PC-9 (cell line): ENCODE measurements at regions not wholly inside any gene's neighbourhood (a gene's known extent, or its start where the extent isn't known, plus 50 kb on each side); places are given as distances from the start of the nearest gene placed in this dataset.
A peak's percentile ranks its signal among the peaks of the same experiment; 100 is the strongest.

Experiments
- BruUV-seq: library from RNA; stranded (reverse); fragments of 400-500 nt; replicated peaks from 2 replicates; lab custom pipeline; 2021; lab: Mats Ljungman, UMichigan
- CTCF ChIA-PET: fragments of 300-600 bp; sonication (Branson Sonifier 250); formaldehyde crosslinking; loops from one replicate; lab custom pipeline; 2022; ENCODE audit warnings: antibody characterized with exemption; lab: Charles Lee
- POLR2A ChIA-PET: fragments of 300-600 bp; sonication (Branson Sonifier 250); formaldehyde crosslinking; loops from one replicate; lab custom pipeline; 2022; ENCODE audit warnings: antibody characterized with exemption; ENCODE audit not compliant: unreplicated experiment; lab: Charles Lee
- DNase-seq, 2 experiments: peaks; one replicate each; pipeline versions ENCODE4 v3.0.0 to v3.0.0-alpha.2; 2015 to 2022; ENCODE audit warnings: mixed read lengths in 1 of 2
- H2AFZ ChIP-seq: fragments of 200-600 bp; sonication (generic); 2 replicates; pipeline ENCODE4 v1.8.1; 2017; ENCODE audit warnings: antibody characterized with exemption
- H3F3A ChIP-seq: fragments of 200-600 bp; sonication (generic); 2 replicates; pipeline ENCODE4 v1.8.1; 2017; ENCODE audit warnings: antibody characterized with exemption, mild to moderate bottlenecking, low read depth; ENCODE audit not compliant: insufficient read depth
- H3K27ac ChIP-seq: fragments of 200-600 bp; sonication (generic); 2 replicates; pipeline ENCODE4 v1.6.1; 2016; ENCODE audit warnings: mixed run types
- H3K27me3 ChIP-seq: fragments of 200-600 bp; sonication (generic); 2 replicates; pipeline ENCODE4 v1.6.1; 2016; ENCODE audit warnings: low read depth, mixed run types; ENCODE audit not compliant: insufficient read depth
- H3K36me3 ChIP-seq: fragments of 200-600 bp; sonication (generic); 2 replicates; pipeline ENCODE4 v1.6.1; 2016; ENCODE audit warnings: low read depth, mixed run types
- H3K4me1 ChIP-seq: fragments of 200-600 bp; sonication (generic); replicated peaks from 2 replicates; pipeline ENCODE4 v1.6.1; 2016; ENCODE audit warnings: mixed run types; ENCODE audit not compliant: insufficient read depth
- H3K4me2 ChIP-seq: fragments of 200-600 bp; sonication (generic); 2 replicates; pipeline ENCODE4 v1.6.1; 2017; ENCODE audit warnings: mixed run types
- H3K4me3 ChIP-seq: fragments of 200-600 bp; sonication (generic); 2 replicates; pipeline ENCODE4 v1.6.1; 2016; ENCODE audit warnings: mixed run types
- H3K79me2 ChIP-seq: fragments of 200-600 bp; sonication (generic); 2 replicates; pipeline ENCODE4 v1.6.1; 2017; ENCODE audit warnings: low read depth, mixed run types
- H3K9me2 ChIP-seq: fragments of 200-600 bp; sonication (generic); 2 replicates; pipeline ENCODE4 v1.8.1; 2017; ENCODE audit warnings: mild to moderate bottlenecking; ENCODE audit not compliant: insufficient read depth
- H3K9me3 ChIP-seq: fragments of 200-600 bp; sonication (generic); 2 replicates; pipeline ENCODE4 v1.8.1; 2016; ENCODE audit warnings: low read depth; ENCODE audit not compliant: insufficient read depth
- H4K20me1 ChIP-seq: fragments of 200-600 bp; sonication (generic); 2 replicates; pipeline ENCODE4 v1.8.1; 2017; ENCODE audit not compliant: insufficient read depth
- CTCF ChIP-seq: fragments of 200-600 bp; sonication (generic); conservative IDR thresholded peaks from 2 replicates; pipeline ENCODE4 v1.6.1; 2017; ENCODE audit warnings: mixed run types, antibody characterized with exemption, mild to moderate bottlenecking, moderate library complexity
- EZH2 ChIP-seq: fragments of 200-600 bp; sonication (generic); IDR thresholded peaks from 2 replicates; pipeline ENCODE4 v1.8.0; 2017; ENCODE audit warnings: antibody characterized with exemption, low read depth
- intact Hi-C: fragments of 100-400 bp; cut with micrococcal nuclease; formaldehyde crosslinking; loops from one replicate; pipeline ENCODE4 v1.10.0; 2022; ENCODE audit not compliant: unreplicated experiment

DNA sequence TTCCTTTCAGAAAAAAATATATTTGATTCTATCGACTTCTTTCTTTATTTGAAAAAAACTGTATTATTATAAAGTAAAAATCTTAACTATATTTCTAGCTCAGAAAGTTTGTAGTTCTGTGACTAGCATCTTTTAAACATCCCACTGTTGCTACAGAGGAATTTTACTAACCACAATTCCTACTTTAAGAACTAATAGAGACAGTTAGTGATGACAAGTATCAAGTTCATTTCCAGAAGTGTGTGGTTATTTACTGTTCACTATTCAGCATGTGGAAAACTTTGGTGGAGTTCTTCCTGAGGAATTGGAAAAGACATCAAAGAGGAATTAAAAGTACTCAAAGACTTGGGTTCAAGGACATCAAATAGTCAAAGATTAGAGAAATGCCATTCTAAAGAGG, 524.1 kb upstream of the CBLB start:
- H3K9me3 ChIP-seq, result no peaks in the 10 kb centered on the region
- 0 out of 2 replicates have a peak overlapping the region, but pooled peaks have one; percentile 4 for H2AFZ ChIP-seq
- ChIA-PET POLR2A (interaction anchor here (0.6 kb wide), 1 partner anchor 127 kb away, joined by 3 read pairs; no protein-coding TSS in a partner anchor), CTCF (no interaction called here)
- no peaks in the 10 kb centered on the region for H3K79me2 ChIP-seq
- intact Hi-C loops, result no loop called here
- no peaks in the 10 kb centered on the region; the same call in 1 of the 2 replicates for H3F3A ChIP-seq
- H3K4me2 ChIP-seq, result no peak overlapping the region
- H3K36me3 ChIP-seq, result no peaks in the 10 kb centered on the region
- no peaks in the 10 kb centered on the region for H4K20me1 ChIP-seq
- no peaks in the 10 kb centered on the region for H3K27me3 ChIP-seq
- H3K27ac ChIP-seq, result no peak overlapping the region
- H3K9me2 ChIP-seq, result no peaks in the 10 kb centered on the region
- no peak overlapping the region for H3K4me3 ChIP-seq
- no TSS peak for BruUV-seq
- DNase-seq, result no peak
- TF ChIP-seq CTCF (no peak), EZH2 (no peak)
- H3K4me1 ChIP-seq, result no peaks in the 10 kb centered on the region

GRCh38 chr3:106397006-106397405, 528.2 kb upstream of the CBLB start:
- Histone ChIP-seq H3K4me2 (no peak overlapping the region), H3K36me3 (no peaks in the 10 kb centered on the region), H3K9me2 (no peaks in the 10 kb centered on the region), H3F3A (no peaks in the 10 kb centered on the region; the same call in 1 of the 2 replicates), H3K4me3 (no peak overlapping the region), H3K27ac (no peak overlapping the region), H3K79me2 (no peaks in the 10 kb centered on the region), H2AFZ (no peak overlapping the region), H3K4me1 (no peaks in the 10 kb centered on the region), H3K9me3 (no peaks in the 10 kb centered on the region; the same call in 1 of the 2 replicates), H3K27me3 (no peaks in the 10 kb centered on the region), H4K20me1 (no peaks in the 10 kb centered on the region)
- ChIA-PET POLR2A (interaction anchor here (0.6 kb wide), 1 partner anchor 432 kb away, joined by 6 read pairs; no protein-coding TSS in a partner anchor), CTCF (no interaction called here)
- BruUV-seq, result no TSS peak
- DNase-seq, result no peak
- intact Hi-C loops, result no loop called here
- TF ChIP-seq CTCF (no peak), EZH2 (no peak)

- no peaks in the 10 kb centered on the region for H3K36me3 ChIP-seq
- ChIA-PET CTCF (interaction anchor here (0.6 kb wide), 1 partner anchor 871 kb away, joined by 4 read pairs; no protein-coding TSS in a partner anchor), POLR2A (interaction anchor here (0.6 kb wide), 1 partner anchor 203 kb away, joined by 3 read pairs; no protein-coding TSS in a partner anchor)
- H3K27me3 ChIP-seq, result no peaks in the 10 kb centered on the region
- H3K4me1 ChIP-seq, result no peaks in the 10 kb centered on the region
- no peaks in the 10 kb centered on the region; the same call in 1 of the 2 replicates for H3K9me3 ChIP-seq
- no peaks in the 10 kb centered on the region; the same call in 1 of the 2 replicates for H3F3A ChIP-seq
- no peaks in the 10 kb centered on the region for H3K79me2 ChIP-seq
- DNase-seq, result no peak
- no peak overlapping the region for H2AFZ ChIP-seq
- BruUV-seq, result no TSS peak
- no peak overlapping the region for H3K27ac ChIP-seq
- no peak for TF ChIP-seq CTCF
- no peak for TF ChIP-seq EZH2
- H3K4me2 ChIP-seq, result no peak overlapping the region
- no peaks in the 10 kb centered on the region for H3K9me2 ChIP-seq
- H4K20me1 ChIP-seq, result no peaks in the 10 kb centered on the region
- intact Hi-C loops, result no loop called here
- H3K4me3 ChIP-seq, result no peak overlapping the region
These were observed 530.2 kb upstream of the CBLB start for GRCh38 chr3:106398891-106399600.
